ENCODE measurements at regions not wholly inside any gene's neighbourhood (a gene's known extent, or its start where the extent isn't known, plus 50 kb on each side); places are given as distances from the start of the nearest gene placed in this dataset.
"Not testable (repeated sequence)": the region's sequence is repeated elsewhere in the genome, so short reads cannot be mapped to it uniquely, and the experiment has no call there.

- no peak overlapping the region for H3K4me2 ChIP-seq (ENCODE audit: insufficient read depth, low read length)
- H3K79me2 ChIP-seq (ENCODE audit: insufficient read depth, low read length), result no peaks in the 10 kb centered on the region
- H3K4me1 ChIP-seq (ENCODE audit: insufficient read depth, low read length), result no peaks in the 10 kb centered on the region
- H2AFZ ChIP-seq (ENCODE audit: low read length), result no peak overlapping the region
- no peaks in the 10 kb centered on the region for H3K27me3 ChIP-seq (ENCODE audit: insufficient read depth, low read length)
- no peak for TF ChIP-seq CTCF (IDR thresholded peaks at IDR 0.05; ENCODE audit: extremely low read depth, low read depth, low read length)
- no peaks in the 10 kb centered on the region for H3K36me3 ChIP-seq (ENCODE audit: insufficient read depth, low read length)
- DNase-seq (ENCODE audit: insufficient read length, low spot score, missing footprints), result no peak
- H3K27ac ChIP-seq (ENCODE audit: low read depth, low read length), result no peak overlapping the region
- H3K9me3 ChIP-seq (ENCODE audit: low read depth, low read length), result no peaks in the 10 kb centered on the region
- no peaks in the 10 kb centered on the region for H4K20me1 ChIP-seq (ENCODE audit: insufficient read depth, low read length)
- no peak overlapping the region for H3K4me3 ChIP-seq (ENCODE audit: insufficient read depth, low read length)
Measured at GRCh38 chr20:25991756-25992130, 295.1 kb upstream of the ZNF337 start.

GRCh38 chr20:25991051-25991755, 294.6 kb upstream of the ZNF337 start:
- no peak overlapping the region for H3K27ac ChIP-seq (ENCODE audit: low read depth, low read length)
- TF ChIP-seq CTCF (IDR thresholded peaks at IDR 0.05; ENCODE audit: extremely low read depth, low read depth, low read length), result no peak

GRCh38 chr20:25989686-25990085, 293.0 kb upstream of the ZNF337 start:
- H3K79me2 ChIP-seq (ENCODE audit: insufficient read depth, low read length); H3K4me3 ChIP-seq (ENCODE audit: insufficient read depth, low read length); H3K27ac ChIP-seq (ENCODE audit: low read depth, low read length); H3K4me2 ChIP-seq (ENCODE audit: insufficient read depth, low read length); DNase-seq (ENCODE audit: insufficient read length, low spot score, missing footprints); H3K4me1 ChIP-seq (ENCODE audit: insufficient read depth, low read length); H3K36me3 ChIP-seq (ENCODE audit: insufficient read depth, low read length); H3K27me3 ChIP-seq (ENCODE audit: insufficient read depth, low read length); H2AFZ ChIP-seq (ENCODE audit: low read length); H4K20me1 ChIP-seq (ENCODE audit: insufficient read depth, low read length); H3K9me3 ChIP-seq (ENCODE audit: low read depth, low read length): not testable (repeated sequence)

More at GRCh38 chr20:25991051-25991755, 294.6 kb upstream of the ZNF337 start:
- H2AFZ ChIP-seq (ENCODE audit: low read length), result no peak overlapping the region
- no peaks in the 10 kb centered on the region for H3K27me3 ChIP-seq (ENCODE audit: insufficient read depth, low read length)
- no peaks in the 10 kb centered on the region for H3K4me1 ChIP-seq (ENCODE audit: insufficient read depth, low read length)
- no peak for DNase-seq (ENCODE audit: insufficient read length, low spot score, missing footprints)
- no peak overlapping the region for H3K4me2 ChIP-seq (ENCODE audit: insufficient read depth, low read length)
- no peaks in the 10 kb centered on the region for H3K9me3 ChIP-seq (ENCODE audit: low read depth, low read length)
- H3K4me3 ChIP-seq (ENCODE audit: insufficient read depth, low read length), result no peak overlapping the region
- no peaks in the 10 kb centered on the region for H4K20me1 ChIP-seq (ENCODE audit: insufficient read depth, low read length)
- H3K79me2 ChIP-seq (ENCODE audit: insufficient read depth, low read length), result no peaks in the 10 kb centered on the region
- H3K36me3 ChIP-seq (ENCODE audit: insufficient read depth, low read length), result no peaks in the 10 kb centered on the region

GRCh38 chr20:25989196-25989595, 292.5 kb upstream of the ZNF337 start:
- H4K20me1 ChIP-seq (ENCODE audit: insufficient read depth, low read length), result no peaks in the 10 kb centered on the region
- no peak overlapping the region for H2AFZ ChIP-seq (ENCODE audit: low read length)
- no peak overlapping the region for H3K4me2 ChIP-seq (ENCODE audit: insufficient read depth, low read length)
- H3K4me1 ChIP-seq (ENCODE audit: insufficient read depth, low read length), result no peaks in the 10 kb centered on the region
- no peak for TF ChIP-seq CTCF (IDR thresholded peaks at IDR 0.05; ENCODE audit: extremely low read depth, low read depth, low read length)
- no peaks in the 10 kb centered on the region for H3K9me3 ChIP-seq (ENCODE audit: low read depth, low read length)
- no peaks in the 10 kb centered on the region for H3K27me3 ChIP-seq (ENCODE audit: insufficient read depth, low read length)
- no peaks in the 10 kb centered on the region for H3K36me3 ChIP-seq (ENCODE audit: insufficient read depth, low read length)
- H3K27ac ChIP-seq (ENCODE audit: low read depth, low read length), result no peak overlapping the region
- no peak for DNase-seq (ENCODE audit: insufficient read length, low spot score, missing footprints)
- H3K4me3 ChIP-seq (ENCODE audit: insufficient read depth, low read length), result no peak overlapping the region
- H3K79me2 ChIP-seq (ENCODE audit: insufficient read depth, low read length), result no peaks in the 10 kb centered on the region

- not testable (repeated sequence) for H4K20me1 ChIP-seq (ENCODE audit: insufficient read depth, low read length); H3K9me3 ChIP-seq (ENCODE audit: low read depth, low read length); H2AFZ ChIP-seq (ENCODE audit: low read length); H3K79me2 ChIP-seq (ENCODE audit: insufficient read depth, low read length); H3K4me1 ChIP-seq (ENCODE audit: insufficient read depth, low read length); H3K4me2 ChIP-seq (ENCODE audit: insufficient read depth, low read length); H3K27me3 ChIP-seq (ENCODE audit: insufficient read depth, low read length); DNase-seq (ENCODE audit: insufficient read length, low spot score, missing footprints); H3K4me3 ChIP-seq (ENCODE audit: insufficient read depth, low read length); H3K27ac ChIP-seq (ENCODE audit: low read depth, low read length); H3K36me3 ChIP-seq (ENCODE audit: insufficient read depth, low read length)
Measured at GRCh38 chr20:25987928-25988560, 291.4 kb upstream of the ZNF337 start.

Data from osteoblast (primary cell).